ENCODE measurements at regions not wholly inside any gene's neighbourhood (a gene's known extent, or its start where the extent isn't known, plus 50 kb on each side); places are given as distances from the start of the nearest gene placed in this dataset.
"Not testable (repeated sequence)": the region's sequence is repeated elsewhere in the genome, so short reads cannot be mapped to it uniquely, and the experiment has no call there.

- peak; percentile 81 for DNase-seq
Measured at GRCh38 chr5:36739751-36740221, 133.4 kb downstream of the SLC1A3 start.

GRCh38 chr5:36740259-36740898 lies 134.0 kb downstream of the SLC1A3 start:
- DNase-seq = no peak

- DNase-seq = no peak
Measured at GRCh38 chr5:36741128-36741527, 134.7 kb downstream of the SLC1A3 start.

- peak; percentile 67 for DNase-seq
Measured at GRCh38 chr5:36743891-36744772, 132.4 kb upstream of the NIPBL start.

GRCh38 chr5:36744773-36745589 lies 131.6 kb upstream of the NIPBL start:
- peak; percentile 9 for DNase-seq

GRCh38 chr5:36747794-36748193 lies 128.8 kb upstream of the NIPBL start:
- not testable (repeated sequence) for DNase-seq

GRCh38 chr5:36751886-36752285 lies 124.7 kb upstream of the NIPBL start:
- no peak for DNase-seq

GRCh38 chr5:36755342-36755741 lies 121.2 kb upstream of the NIPBL start:
- no peak for DNase-seq

- DNase-seq = no peak
Measured at GRCh38 chr5:36755920-36756488, 120.6 kb upstream of the NIPBL start.

- no peak for DNase-seq
Measured at GRCh38 chr5:36756848-36757247, 119.7 kb upstream of the NIPBL start.

GRCh38 chr5:36759117-36759516 lies 117.5 kb upstream of the NIPBL start:
- no peak for DNase-seq

GRCh38 chr5:36763454-36763853 lies 113.1 kb upstream of the NIPBL start:
- no peak for DNase-seq

- DNase-seq = no peak
Measured at GRCh38 chr5:36765876-36766275, 110.7 kb upstream of the NIPBL start.

GRCh38 chr5:36766981-36767380 lies 109.6 kb upstream of the NIPBL start:
- DNase-seq = no peak

GRCh38 chr5:36768450-36768849 lies 108.1 kb upstream of the NIPBL start:
- DNase-seq = no peak

- no peak for DNase-seq
Measured at GRCh38 chr5:36769129-36769770, 107.3 kb upstream of the NIPBL start.

- no peak for DNase-seq
Measured at GRCh38 chr5:36770125-36770524, 106.4 kb upstream of the NIPBL start.

- no peak for DNase-seq
Measured at GRCh38 chr5:36772276-36773140, 104.1 kb upstream of the NIPBL start.

GRCh38 chr5:36777105-36777757 lies 99.3 kb upstream of the NIPBL start:
- peak; percentile 33 for DNase-seq

- no peak for DNase-seq
Measured at GRCh38 chr5:36778336-36778735, 98.2 kb upstream of the NIPBL start.

GRCh38 chr5:36782612-36783011 lies 94.0 kb upstream of the NIPBL start:
- DNase-seq = not testable (repeated sequence)

Data from NCI-H1694 (cell line).